H1 (cell line): ENCODE measurements at regions not wholly inside any gene's neighbourhood (a gene's known extent, or its start where the extent isn't known, plus 50 kb on each side); places are given as distances from the start of the nearest gene placed in this dataset.

ENCODE experiments used
- CTCF ChIA-PET: fragments of 300-600 bp; sonication (Branson Sonifier 250); formaldehyde crosslinking; loops from one replicate; lab custom pipeline; 2021; ENCODE audit not compliant: partially characterized antibody; lab: Charles Lee
- POLR2A ChIA-PET: fragments of 300-600 bp; sonication (Branson Sonifier 250); formaldehyde crosslinking; loops from one replicate; lab custom pipeline; 2021; ENCODE audit warnings: inconsistent platforms; ENCODE audit not compliant: partially characterized antibody; lab: Charles Lee
- DNase-seq, 2 experiments: peaks; one replicate each; pipeline versions ENCODE4 v3.0.0 to v3.0.0-alpha.2; 2010 to 2022; ENCODE audit warnings: low spot score in 2 of 2, low read depth in 1 of 2, mixed read lengths in 1 of 2
- FAIRE-seq: peaks from 2 replicates; lab custom pipeline; 2011; peaks lifted over from hg19 to GRCh38; lab: Jason Lieb, UNC
- H2AFZ ChIP-seq: 2 replicates; pipeline ENCODE4 v1.8.1; 2012; ENCODE audit warnings: low read length, inconsistent platforms
- H2AK5ac ChIP-seq: 2 replicates; pipeline ENCODE4 v1.6.1; 2013; ENCODE audit warnings: low read depth, low read length
- H2BK120ac ChIP-seq: replicated peaks from 2 replicates; pipeline ENCODE3; 2013; ENCODE audit warnings: low read depth, low read length, inconsistent platforms
- H2BK12ac ChIP-seq: 2 replicates; pipeline ENCODE4 v1.6.1; 2013; ENCODE audit warnings: low read depth, low read length
- H2BK15ac ChIP-seq: 2 replicates; pipeline ENCODE4 v1.6.1; 2013; ENCODE audit warnings: low read length
- H2BK20ac ChIP-seq: 2 replicates; pipeline ENCODE4 v1.6.1; 2013; ENCODE audit warnings: low read length
- H2BK5ac ChIP-seq: 2 replicates; pipeline ENCODE4 v1.6.1; 2013; ENCODE audit warnings: low read depth, low read length
- H3K14ac ChIP-seq: 2 replicates; pipeline ENCODE4 v1.6.1; 2013; ENCODE audit warnings: inconsistent platforms; ENCODE audit not compliant: insufficient read length
- H3K18ac ChIP-seq: 2 replicates; pipeline ENCODE4 v1.6.1; 2013; ENCODE audit warnings: low read length; ENCODE audit errors: extremely low read depth
- H3K23ac ChIP-seq: 2 replicates; pipeline ENCODE4 v1.6.1; 2013; ENCODE audit warnings: inconsistent platforms; ENCODE audit not compliant: insufficient read length
- H3K23me2 ChIP-seq: 2 replicates; pipeline ENCODE4 v1.6.1; 2013; ENCODE audit warnings: low read depth, low read length
- H3K27ac ChIP-seq: 2 replicates; pipeline ENCODE4 v1.6.1; 2011; ENCODE audit warnings: low read depth, low read length, inconsistent platforms
- H3K27me3 ChIP-seq, 4 experiments: replicated peaks in 1 of 4; 1 replicate in 1 of 4; 2 replicates in 3 of 4; pipeline versions ENCODE4 v1.6.1 to v1.8.1; 2011 to 2013; ENCODE audit warnings: low read length in 3 of 4, mild to moderate bottlenecking in 3 of 4, inconsistent platforms in 2 of 4, mixed read lengths in 2 of 4, moderate library complexity in 1 of 4; ENCODE audit not compliant: control insufficient read depth in 3 of 4, insufficient read depth in 3 of 4; ENCODE audit errors: extremely low read depth in 1 of 4
- H3K36me3 ChIP-seq, 4 experiments: 2 replicates each; pipeline versions ENCODE4 v1.6.1 to v1.8.1; 2011 to 2013; ENCODE audit warnings: mild to moderate bottlenecking in 4 of 4, low read length in 3 of 4, moderate library complexity in 2 of 4, control low read depth in 1 of 4, inconsistent platforms in 1 of 4; ENCODE audit not compliant: insufficient read depth in 4 of 4, control insufficient read depth in 2 of 4
- H3K4ac ChIP-seq: replicated peaks from 2 replicates; pipeline ENCODE3; 2013; ENCODE audit warnings: low read length, low read depth, mixed read lengths, inconsistent platforms; ENCODE audit not compliant: insufficient read length
- H3K4me1 ChIP-seq, 4 experiments: replicated peaks in 1 of 4; 1 replicate in 1 of 4; 2 replicates in 3 of 4; pipeline versions ENCODE4 v1.6.1 to v1.8.1; 2011 to 2013; ENCODE audit warnings: low read length in 3 of 4, inconsistent platforms in 2 of 4, mixed read lengths in 1 of 4; ENCODE audit not compliant: insufficient read depth in 4 of 4, control insufficient read depth in 3 of 4
- H3K4me2 ChIP-seq, 2 experiments: 2 replicates each; pipeline versions ENCODE4 v1.6.1 to v1.8.1; 2011 to 2013; ENCODE audit warnings: low read depth in 2 of 2, low read length in 2 of 2, control low read depth in 1 of 2, inconsistent platforms in 1 of 2, mild to moderate bottlenecking in 1 of 2; ENCODE audit not compliant: insufficient read depth in 1 of 2
- H3K4me3 ChIP-seq, 4 experiments: fragments of 200-600, 300-600 bp in 1 of 4; sonication (generic), shearing (Covaris generic), sonication (Bioruptor Twin) in 1 of 4; 2 replicates each; pipeline versions ENCODE4 v1.5.1 to v1.8.1; 2011 to 2016; ENCODE audit warnings: low read length in 4 of 4, low read depth in 3 of 4, control low read depth in 2 of 4, inconsistent platforms in 2 of 4, mild to moderate bottlenecking in 2 of 4, mixed read lengths in 1 of 4, moderate library complexity in 1 of 4; ENCODE audit not compliant: insufficient read depth in 2 of 4; ENCODE audit errors: extremely low read depth in 1 of 4
- H3K56ac ChIP-seq: replicated peaks from 2 replicates; pipeline ENCODE3; 2013; ENCODE audit warnings: low read depth, mild to moderate bottlenecking, mixed read lengths, low read length, inconsistent platforms; ENCODE audit not compliant: insufficient read length
- H3K79me1 ChIP-seq: 2 replicates; pipeline ENCODE4 v1.6.1; 2013; ENCODE audit warnings: low read depth, low read length, control low read depth
- H3K79me2 ChIP-seq, 2 experiments: 2 replicates each; pipeline versions ENCODE4 v1.6.1 to v1.8.1; 2012 to 2013; ENCODE audit warnings: low read length in 2 of 2, mild to moderate bottlenecking in 2 of 2, inconsistent platforms in 1 of 2; ENCODE audit not compliant: insufficient read depth in 2 of 2, control insufficient read depth in 1 of 2
- H3K9ac ChIP-seq, 4 experiments: replicated peaks in 1 of 4; 1 replicate in 1 of 4; 2 replicates in 3 of 4; pipeline versions ENCODE4 v1.6.1 to v1.8.1; 2011 to 2013; ENCODE audit warnings: low read depth in 3 of 4, low read length in 3 of 4, control low read depth in 2 of 4, mild to moderate bottlenecking in 2 of 4, moderate library complexity in 2 of 4, inconsistent platforms in 1 of 4; ENCODE audit errors: extremely low read depth in 1 of 4
- H3K9me3 ChIP-seq, 2 experiments: 2 replicates each; pipeline versions ENCODE4 v1.6.1 to v1.8.1; 2012 to 2013; ENCODE audit warnings: mild to moderate bottlenecking in 2 of 2, moderate library complexity in 2 of 2, control low read depth in 1 of 2, inconsistent platforms in 1 of 2, low read depth in 1 of 2, low read length in 1 of 2, mixed read lengths in 1 of 2; ENCODE audit not compliant: insufficient read depth in 2 of 2
- H4K20me1 ChIP-seq, 2 experiments: replicated peaks in 1 of 2; 2 replicates each; pipeline versions ENCODE3 to v1.8.1; 2011 to 2013; ENCODE audit warnings: inconsistent platforms in 2 of 2, low read length in 2 of 2, mild to moderate bottlenecking in 1 of 2; ENCODE audit not compliant: insufficient read depth in 2 of 2, control insufficient read depth in 1 of 2
- H4K5ac ChIP-seq: 2 replicates; pipeline ENCODE4 v1.6.1; 2013; ENCODE audit warnings: low read length, low read depth, mixed read lengths, inconsistent platforms; ENCODE audit not compliant: insufficient read length
- H4K8ac ChIP-seq: 2 replicates; pipeline ENCODE4 v1.8.0; 2013; ENCODE audit warnings: mild to moderate bottlenecking, moderate library complexity, low read length, inconsistent platforms; ENCODE audit not compliant: insufficient read depth; ENCODE audit errors: extremely low read depth
- H4K91ac ChIP-seq: replicated peaks from 2 replicates; pipeline ENCODE3; 2013; ENCODE audit warnings: low read length, mixed read lengths, inconsistent platforms; ENCODE audit not compliant: insufficient read length
- ASH2L ChIP-seq: fragments of 200-600, 300-600 bp; sonication (generic); IDR thresholded peaks from one replicate; pipeline ENCODE4 v1.7.1; 2017; ENCODE audit warnings: low read length
- CBX5 ChIP-seq: fragments of 300-800, 300-1000 bp; sonication (generic); IDR thresholded peaks from 2 replicates; pipeline ENCODE4 v1.7.1; 2016; ENCODE audit warnings: antibody characterized with exemption, low read length, low read depth
- CEBPB ChIP-seq: IDR thresholded peaks from 2 replicates; pipeline ENCODE4 v1.6.1; 2012; ENCODE audit warnings: low read depth, low read length
- RBBP5 ChIP-seq: IDR thresholded peaks from 2 replicates; pipeline ENCODE4 v1.7.1; 2012; ENCODE audit warnings: low read depth, mild to moderate bottlenecking, inconsistent platforms, low read length, moderate library complexity, borderline replicate concordance
- ZNF274 ChIP-seq: IDR thresholded peaks from 2 replicates; pipeline ENCODE4 v1.7.0; 2012; ENCODE audit warnings: low read length, borderline replicate concordance; ENCODE audit errors: extremely low read depth
- WGBS, 2 experiments: shearing (Covaris generic) in 1 of 2; methylation state at CpG; one replicate each; pipeline versions ENCODE4 v1.1.6 to v1.1.7; 2013 to 2015; ENCODE audit warnings: low lambda C conversion rate in 2 of 2, mixed read lengths in 2 of 2, inconsistent platforms in 1 of 2, low coverage in 1 of 2, missing lambda C conversion rate in 1 of 2; ENCODE audit not compliant: insufficient replicate concordance in 2 of 2, insufficient coverage in 1 of 2, insufficient read length in 1 of 2; ENCODE audit errors: extremely low coverage in 1 of 2, missing lambda C conversion rate in 1 of 2; 5-methylcytosine and 5-hydroxymethylcytosine counted together
- TF ChIP-seq, protein P1 (sequence below): IDR thresholded peaks from 2 replicates; pipeline ENCODE4 v1.6.1; 2012; ENCODE audit warnings: inconsistent platforms

- H3K23me2 ChIP-seq, result no peaks in the 10 kb centered on the region
- H3K18ac ChIP-seq, result no peak overlapping the region
- TF ChIP-seq CBX5 (no peak), ZNF274 (no peak), CEBPB (no peak), ASH2L (no peak), RBBP5 (no peak)
- TF ChIP-seq, protein P1, sequence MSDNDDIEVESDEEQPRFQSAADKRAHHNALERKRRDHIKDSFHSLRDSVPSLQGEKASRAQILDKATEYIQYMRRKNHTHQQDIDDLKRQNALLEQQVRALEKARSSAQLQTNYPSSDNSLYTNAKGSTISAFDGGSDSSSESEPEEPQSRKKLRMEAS, result no peak
- H2BK15ac ChIP-seq, result no peak overlapping the region
- H3K4me3 ChIP-seq, result no peak overlapping the region
- no peaks in the 10 kb centered on the region for H3K9me3 ChIP-seq
- H2BK5ac ChIP-seq, result no peak overlapping the region
- no peaks in the 10 kb centered on the region for H3K79me2 ChIP-seq
- no peaks in the 10 kb centered on the region for H3K79me1 ChIP-seq
- no peak overlapping the region for H4K5ac ChIP-seq
- H4K20me1 ChIP-seq, result no peaks in the 10 kb centered on the region
- H3K56ac ChIP-seq, result no peak overlapping the region
- H3K4ac ChIP-seq, result no peak overlapping the region
- H2BK20ac ChIP-seq, result no peak overlapping the region
- ChIA-PET POLR2A (no interaction called here), CTCF (interaction anchor here (1.3 kb wide), 1 partner anchor 24 kb away, joined by 3 read pairs; no protein-coding TSS in a partner anchor)
- FAIRE-seq, result no peak
- no peak overlapping the region for H3K4me2 ChIP-seq
- no peak for DNase-seq
- WGBS, 2 experiments, result 96% methylated on average over 6 of the region's 6 CpGs; no CpG with 5 or more reads in 1 of the 2 experiments
- H3K36me3 ChIP-seq, result no peaks in the 10 kb centered on the region
- H2AK5ac ChIP-seq, result no peak overlapping the region
- H3K4me1 ChIP-seq, result peaks cover 0 to 9% (median 4%) of the 10 kb centered on the region in 4 experiments; a peak in 4 of 7 replicates
- no peak overlapping the region for H2BK120ac ChIP-seq
- no peak overlapping the region for H3K27ac ChIP-seq
- no peak overlapping the region for H4K8ac ChIP-seq
- no peak overlapping the region for H2AFZ ChIP-seq
- no peaks in the 10 kb centered on the region; a peak in 1 of 7 replicates for H3K27me3 ChIP-seq
- no peak overlapping the region for H4K91ac ChIP-seq
- no peak overlapping the region for H3K23ac ChIP-seq
- H2BK12ac ChIP-seq, result no peak overlapping the region
- no peak overlapping the region for H3K14ac ChIP-seq
- H3K9ac ChIP-seq, result no peak overlapping the region
Measured at GRCh38 chr2:129610766-129611165, 368.7 kb upstream of the RAB6C start.
